IMR-90 (cell line): ENCODE measurements at regions not wholly inside any gene's neighbourhood (a gene's known extent, or its start where the extent isn't known, plus 50 kb on each side); places are given as distances from the start of the nearest gene placed in this dataset.

Experiments used
- ATAC-seq: fragments of 200-7000 bp; cut with Tn5 transposase; 2 replicates; pipeline ENCODE4 v1.9.1; 2020; ENCODE audit warnings: low read depth, mild to moderate bottlenecking, moderate library complexity
- BruUV-seq: library from RNA; stranded (reverse); fragments of 400-500 nt; replicated peaks from 2 replicates; lab custom pipeline; 2021; lab: Mats Ljungman, UMichigan
- CTCF ChIA-PET: fragments of 300-600 bp; formaldehyde crosslinking; extraction: SDS; loops from one replicate; lab custom pipeline; 2021; ENCODE audit warnings: antibody characterized with exemption; lab: Yijun Ruan, JAX
- POLR2A ChIA-PET: fragments of 300-600 bp; sonication (Branson Sonifier 250); formaldehyde crosslinking; loops from one replicate; lab custom pipeline; 2022; ENCODE audit warnings: antibody characterized with exemption; ENCODE audit not compliant: unreplicated experiment; lab: Charles Lee
- DNase-seq: peaks from one replicate; pipeline ENCODE4 v3.0.0; 2013
- H2AFZ ChIP-seq: replicated peaks from 2 replicates; pipeline ENCODE3; 2013; ENCODE audit warnings: low read length, mild to moderate bottlenecking; ENCODE audit not compliant: poor library complexity
- H2AK5ac ChIP-seq: 2 replicates; pipeline ENCODE4 v1.6.1; 2013; ENCODE audit warnings: low read depth, low read length, inconsistent platforms
- H2AK9ac ChIP-seq: replicated peaks from 2 replicates; pipeline ENCODE3; 2013; ENCODE audit warnings: mild to moderate bottlenecking, low read depth, low read length, moderate library complexity; ENCODE audit not compliant: poor library complexity
- H2BK120ac ChIP-seq: 2 replicates; pipeline ENCODE4 v1.6.1; 2013; ENCODE audit warnings: low read depth, low read length, inconsistent platforms
- H2BK15ac ChIP-seq: 3 replicates; pipeline ENCODE4 v1.6.1; 2013; ENCODE audit warnings: low read depth, low read length, inconsistent platforms
- H2BK20ac ChIP-seq: 2 replicates; pipeline ENCODE4 v1.6.1; 2013; ENCODE audit warnings: low read depth, mild to moderate bottlenecking, inconsistent platforms, low read length, moderate library complexity
- H2BK5ac ChIP-seq: 2 replicates; pipeline ENCODE4 v1.6.1; 2013; ENCODE audit warnings: mild to moderate bottlenecking, low read depth, low read length, inconsistent platforms; ENCODE audit not compliant: poor library complexity, severe bottlenecking
- H3K14ac ChIP-seq: replicated peaks from 2 replicates; pipeline ENCODE4 v1.6.1; 2013; ENCODE audit warnings: low read depth, low read length, inconsistent platforms
- H3K18ac ChIP-seq: 2 replicates; pipeline ENCODE4 v1.6.1; 2013; ENCODE audit warnings: low read depth, low read length, control low read depth
- H3K23ac ChIP-seq: 2 replicates; pipeline ENCODE4 v1.6.1; 2013; ENCODE audit warnings: low read depth, low read length, inconsistent platforms
- H3K27ac ChIP-seq: 2 replicates; pipeline ENCODE4 v1.5.1; 2013; ENCODE audit warnings: mild to moderate bottlenecking, control low read depth, low read length; ENCODE audit not compliant: insufficient read depth
- H3K27me3 ChIP-seq: 2 replicates; pipeline ENCODE4 v1.6.1; 2013; ENCODE audit warnings: low read length; ENCODE audit not compliant: control insufficient read depth, insufficient read depth
- H3K36me3 ChIP-seq: 2 replicates; pipeline ENCODE4 v1.6.1; 2013; ENCODE audit warnings: low read length, mixed read lengths; ENCODE audit not compliant: control insufficient read depth, insufficient read depth
- H3K4ac ChIP-seq: 2 replicates; pipeline ENCODE4 v1.6.1; 2013; ENCODE audit warnings: low read depth, low read length, inconsistent platforms
- H3K4me1 ChIP-seq: 2 replicates; pipeline ENCODE4 v1.6.1; 2013; ENCODE audit warnings: low read length, mixed read lengths; ENCODE audit not compliant: control insufficient read depth, insufficient read depth
- H3K4me2 ChIP-seq: 2 replicates; pipeline ENCODE4 v1.6.1; 2013; ENCODE audit warnings: low read depth, mild to moderate bottlenecking, control low read depth, low read length, moderate library complexity
- H3K4me3 ChIP-seq: 2 replicates; pipeline ENCODE4 v1.5.1; 2013; ENCODE audit warnings: low read depth, mild to moderate bottlenecking, control low read depth, low read length, moderate library complexity; ENCODE audit not compliant: insufficient read depth
- H3K56ac ChIP-seq: 2 replicates; pipeline ENCODE4 v1.6.1; 2013; ENCODE audit warnings: low read length, inconsistent platforms; ENCODE audit not compliant: insufficient read depth; ENCODE audit errors: extremely low read depth
- H3K79me1 ChIP-seq, 2 experiments: 2 replicates each; pipeline ENCODE4 v1.6.1; 2013; ENCODE audit warnings: low read length in 2 of 2, inconsistent platforms in 1 of 2, low read depth in 1 of 2
- H3K9ac ChIP-seq: 2 replicates; pipeline ENCODE4 v1.6.1; 2013; ENCODE audit warnings: low read depth, low read length, control low read depth
- H3K9me1 ChIP-seq: 2 replicates; pipeline ENCODE4 v1.6.1; 2013; ENCODE audit warnings: low read length, inconsistent platforms; ENCODE audit not compliant: insufficient read depth
- H3K9me3 ChIP-seq: 2 replicates; pipeline ENCODE4 v1.6.1; 2013; ENCODE audit warnings: low read length; ENCODE audit not compliant: control insufficient read depth, insufficient read depth
- H4K20me1 ChIP-seq: 2 replicates; pipeline ENCODE4 v1.6.1; 2013; ENCODE audit warnings: low read length, inconsistent platforms; ENCODE audit not compliant: insufficient read depth
- H4K5ac ChIP-seq: 2 replicates; pipeline ENCODE4 v1.6.1; 2013; ENCODE audit warnings: mild to moderate bottlenecking, low read depth, low read length, control low read depth
- H4K8ac ChIP-seq, 2 experiments: 2 replicates each; pipeline ENCODE4 v1.6.1; 2013; ENCODE audit warnings: low read depth in 2 of 2, low read length in 2 of 2, control low read depth in 1 of 2, inconsistent platforms in 1 of 2
- H4K91ac ChIP-seq: 2 replicates; pipeline ENCODE4 v1.6.1; 2013; ENCODE audit warnings: low read depth, low read length, inconsistent platforms; ENCODE audit not compliant: insufficient read depth
- BHLHE40 ChIP-seq: fragments of 150-350 bp; IDR thresholded peaks from 2 replicates; pipeline ENCODE4 v1.6.1; 2016; ENCODE audit warnings: mild to moderate bottlenecking, low read depth, low read length
- FOS ChIP-seq: fragments of 150-350 bp; IDR thresholded peaks from 2 replicates; pipeline ENCODE4 v1.6.1; 2016; ENCODE audit warnings: low read depth, low read length
- RCOR1 ChIP-seq: IDR thresholded peaks from 2 replicates; pipeline ENCODE4 v1.6.1; 2012; ENCODE audit warnings: mild to moderate bottlenecking, low read length, improper control_type of control experiment; ENCODE audit not compliant: insufficient replicate concordance
- WGBS, 2 experiments: methylation state at CpG; one replicate each; pipeline versions ENCODE4 v1.1.5 to v1.1.7; 2013; ENCODE audit warnings: missing lambda C conversion rate in 2 of 2; ENCODE audit not compliant: insufficient read length in 1 of 2; ENCODE audit errors: extremely low coverage in 2 of 2; 5-methylcytosine and 5-hydroxymethylcytosine counted together
- dilution Hi-C: fragments of 300-500 bp; cut with HindIII; formaldehyde crosslinking; loops from one replicate; pipeline ENCODE4 v1.14.3; 2018; ENCODE audit warnings: low sequenced_read_pairs; ENCODE audit not compliant: unreplicated experiment
- in situ Hi-C: fragments of 300-500 bp; cut with MboI; formaldehyde crosslinking; loops from 3 replicates; pipeline ENCODE4 v1.14.3; 2019; ENCODE audit warnings: low sequenced_read_pairs, inconsistent platforms, mixed read lengths
- intact Hi-C: fragments of 100-400 bp; cut with micrococcal nuclease; formaldehyde crosslinking; loops from 2 replicates; pipeline ENCODE4 v1.10.0; 2022

DNA sequence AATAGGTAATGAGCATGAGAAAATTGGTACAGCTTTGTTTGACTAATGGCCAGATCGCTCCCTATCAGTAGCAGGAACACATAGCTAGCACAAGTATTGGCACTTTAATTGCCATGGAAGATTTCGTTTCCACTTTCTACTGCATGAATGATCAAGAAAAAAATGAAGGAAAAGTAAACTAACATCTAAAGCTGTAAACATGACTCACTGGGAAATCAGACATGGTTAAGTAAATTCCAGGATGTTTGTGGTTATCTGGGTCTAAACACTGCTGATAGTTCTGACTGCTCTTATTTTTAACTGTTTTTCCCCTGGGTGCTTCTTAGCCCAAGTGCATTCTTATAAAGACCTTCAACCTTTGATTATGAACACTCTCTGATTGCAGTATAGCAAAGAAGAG, 388.9 kb downstream of the NR2F1-AS1 start:
- in situ Hi-C loops = no loop called here
- peak overlapping the region; percentile 85; the same call in 1 of the 2 replicates for H2BK20ac ChIP-seq
- no peaks in the 10 kb centered on the region for H3K36me3 ChIP-seq
- H3K9me3 ChIP-seq = no peaks in the 10 kb centered on the region
- H3K79me1 ChIP-seq = no peaks in the 10 kb centered on the region
- no peak overlapping the region for H3K9ac ChIP-seq
- no peak overlapping the region for H3K27ac ChIP-seq
- DNase-seq (peak; percentile 95), ATAC-seq (peak; percentile 89)
- intact Hi-C loops = loop anchor here (2.0 to 5.0 kb wide), 2 partner anchors 57 to 135 kb away; no protein-coding TSS in a partner anchor
- H2AK5ac ChIP-seq = no peak overlapping the region
- no peak overlapping the region for H2AFZ ChIP-seq
- POLR2A ChIA-PET = interaction anchor here (0.6 kb wide), 1 partner anchor 118 kb away, joined by 3 read pairs; no protein-coding TSS in a partner anchor
- no peaks in the 10 kb centered on the region for H3K27me3 ChIP-seq
- peaks cover 8% of the 10 kb centered on the region; the same call in 1 of the 2 replicates for H3K9me1 ChIP-seq
- H3K14ac ChIP-seq = no peak overlapping the region
- no TSS peak for BruUV-seq
- CTCF ChIA-PET = no interaction called here
- no peak overlapping the region for H3K4me3 ChIP-seq
- H2BK15ac ChIP-seq = no peak overlapping the region
- H4K20me1 ChIP-seq = no peaks in the 10 kb centered on the region
- peak overlapping the region; percentile 76; the same call in 1 of the 2 replicates for H3K4ac ChIP-seq
- H4K8ac ChIP-seq = peak overlapping the region in 1 of 2 experiments; percentile 20; a peak in 1 of 4 replicates
- H4K91ac ChIP-seq = no peak overlapping the region
- TF ChIP-seq RCOR1 (no peak), FOS (peak; percentile 98), BHLHE40 (peak; percentile 46; the same call in 1 of the 2 replicates)
- dilution Hi-C loops = no loop called here
- peak overlapping the region; percentile 66; the same call in 1 of the 2 replicates for H3K4me2 ChIP-seq
- no CpG with 5 or more reads among the region's 2 CpGs for WGBS, 2 experiments
- H3K23ac ChIP-seq = no peak overlapping the region
- peak overlapping the region; percentile 55; the same call in 1 of the 2 replicates for H3K18ac ChIP-seq
- peak overlapping the region; percentile 38; the same call in 1 of the 2 replicates for H3K56ac ChIP-seq
- H4K5ac ChIP-seq = no peak overlapping the region
- H3K4me1 ChIP-seq = peaks cover 7% of the 10 kb centered on the region
- peak overlapping the region; percentile 93; the same call in 1 of the 2 replicates for H2BK120ac ChIP-seq
- peak overlapping the region; percentile 76 for H2BK5ac ChIP-seq
- H2AK9ac ChIP-seq = no peak overlapping the region
